Aorta (tissue), 5 donors: ENCODE measurements at regions not wholly inside any gene's neighbourhood (a gene's known extent, or its start where the extent isn't known, plus 50 kb on each side); places are given as distances from the start of the nearest gene placed in this dataset.

Experiments
- ATAC-seq: fragments of 200-7000 bp; cut with Tn5 transposase; one replicate; pipeline ENCODE4 v1.9.1; 2022; ENCODE audit warnings: moderate library complexity; ENCODE audit not compliant: low FRiP score
- DNase-seq, 2 donors: peaks; one replicate each; pipeline ENCODE4 v3.0.0-alpha.2; 2020
- H3K27ac ChIP-seq, 2 donors: one replicate each; pipeline ENCODE4 v1.5.1; 2013; ENCODE audit warnings: low read length in 2 of 2, mild to moderate bottlenecking in 2 of 2, moderate library complexity in 2 of 2, control low read depth in 1 of 2, inconsistent platforms in 1 of 2, low read depth in 1 of 2
- H3K27me3 ChIP-seq, 2 donors: one replicate each; pipeline ENCODE4 v1.6.1; 2013; ENCODE audit warnings: control low read depth in 1 of 2, low read length in 1 of 2, mild to moderate bottlenecking in 1 of 2, moderate library complexity in 1 of 2; ENCODE audit not compliant: insufficient read depth in 2 of 2, control insufficient read depth in 1 of 2
- H3K36me3 ChIP-seq, 2 donors: one replicate each; pipeline ENCODE4 v1.6.1; 2013; ENCODE audit warnings: control low read depth in 1 of 2, low read length in 1 of 2, mild to moderate bottlenecking in 1 of 2; ENCODE audit not compliant: insufficient read depth in 2 of 2, control insufficient read depth in 1 of 2
- H3K4me1 ChIP-seq, 2 donors: one replicate each; pipeline ENCODE4 v1.6.1; 2013; ENCODE audit warnings: low read length in 2 of 2, control low read depth in 1 of 2, mild to moderate bottlenecking in 1 of 2, moderate library complexity in 1 of 2; ENCODE audit not compliant: insufficient read depth in 2 of 2, control insufficient read depth in 1 of 2
- H3K4me3 ChIP-seq, 2 donors: one replicate each; pipeline ENCODE4 v1.5.1; 2013; ENCODE audit warnings: low read length in 2 of 2, control low read depth in 1 of 2, mild to moderate bottlenecking in 1 of 2
- H3K9me3 ChIP-seq: one replicate; pipeline ENCODE4 v1.6.1; 2013; ENCODE audit warnings: mild to moderate bottlenecking, low read length; ENCODE audit not compliant: control insufficient read depth
- WGBS, 2 donors: extraction: QIAGEN DNeasy Blood & Tissue Kit; methylation state at CpG; one replicate each; pipeline ENCODE4 v1.1.7; 2013; 5-methylcytosine and 5-hydroxymethylcytosine counted together
- intact Hi-C, 2 donors: fragments of 100-400 bp; cut with DNase I; formaldehyde crosslinking; loops; one replicate each; pipeline versions ENCODE4 v1.14.2 to v1.15.0; 2022
- donor health status: healthy with polysubstance abuse.
- donor health status: Bipolar disorder and iron deficiency.
- donor health status: DM: no; HTN: no; CAD: no.
- donor health status: DM: no; HTN: no; CAD: no.
- donor health status: DM: yes; HTN: yes; CAD: no.

DNA sequence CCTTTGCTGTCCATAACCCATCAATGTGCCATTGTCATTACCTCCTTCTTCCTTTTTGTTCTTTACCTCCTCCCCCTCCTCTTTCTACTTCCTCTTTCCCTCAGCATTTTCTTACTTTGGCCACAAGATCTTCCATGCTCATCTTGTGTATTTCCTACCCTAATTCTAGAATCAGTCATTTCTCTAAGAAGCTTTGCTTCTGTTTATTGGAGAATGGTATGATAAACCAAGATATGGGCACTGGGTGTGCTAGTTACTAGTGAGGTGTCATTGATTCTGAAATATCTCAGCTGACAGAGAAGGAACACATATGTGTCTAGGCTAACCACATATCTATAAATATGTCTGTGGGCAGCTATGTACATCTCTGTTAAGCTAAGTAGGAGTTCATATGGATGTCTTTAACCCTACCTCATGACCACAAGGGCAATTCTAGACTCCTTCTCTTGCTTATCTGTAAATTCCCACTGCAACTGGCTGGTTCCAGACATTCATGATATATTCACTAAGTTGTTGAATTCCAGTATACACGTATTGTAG is 2051.3 kb upstream of the CDH9 start:
- H3K9me3 ChIP-seq = no peaks in the 10 kb centered on the region
- H3K27me3 ChIP-seq = no peaks in the 10 kb centered on the region
- no peak for ATAC-seq
- no peak overlapping the region for H3K27ac ChIP-seq
- no peak overlapping the region for H3K4me3 ChIP-seq
- intact Hi-C loops = no loop called here
- H3K36me3 ChIP-seq = no peaks in the 10 kb centered on the region
- no peaks in the 10 kb centered on the region for H3K4me1 ChIP-seq
- DNase-seq = no peak
- WGBS, 2 donors = 16 to 22% methylated on average over 1 of the region's 1 CpG

DNA sequence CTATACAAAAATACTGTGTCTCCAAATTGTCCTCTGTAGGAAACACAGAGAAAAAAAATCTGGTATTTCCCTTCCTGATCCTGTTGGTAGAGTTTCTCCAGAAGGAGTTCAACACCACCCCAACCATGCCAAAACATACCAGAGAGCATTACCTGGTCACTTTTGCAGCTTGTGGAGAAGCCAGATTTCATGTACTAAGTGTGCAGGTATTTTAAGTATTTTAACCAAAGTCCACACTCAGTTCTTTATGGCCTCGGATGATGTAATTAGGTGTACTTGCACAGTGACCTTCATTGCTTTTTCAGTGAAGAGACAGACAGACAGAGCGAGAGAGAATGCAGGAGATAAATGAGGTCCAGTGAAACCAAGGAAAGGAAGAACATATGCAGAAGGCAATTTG is 2046.8 kb upstream of the CDH9 start:
- 75 to 80% methylated on average over 2 of the region's 2 CpGs for WGBS, 2 donors
- Histone ChIP-seq H3K4me3 (no peak overlapping the region), H3K4me1 (no peaks in the 10 kb centered on the region), H3K27me3 (no peaks in the 10 kb centered on the region), H3K36me3 (no peaks in the 10 kb centered on the region), H3K27ac (no peak overlapping the region), H3K9me3 (no peaks in the 10 kb centered on the region)
- no peak for ATAC-seq
- no peak for DNase-seq
- intact Hi-C loops = no loop called here

GRCh38 chr5:29079771-29080170 is 2041.4 kb upstream of the CDH9 start:
- Histone ChIP-seq H3K4me1 (no peaks in the 10 kb centered on the region), H3K9me3 (no peaks in the 10 kb centered on the region), H3K27me3 (no peaks in the 10 kb centered on the region), H3K27ac (no peak overlapping the region), H3K36me3 (no peaks in the 10 kb centered on the region), H3K4me3 (no peak overlapping the region)
- DNase-seq (no peak), ATAC-seq (no peak)
- intact Hi-C loops = no loop called here
- WGBS, 2 donors = 65 to 68% methylated on average over 3 of the region's 3 CpGs

DNA sequence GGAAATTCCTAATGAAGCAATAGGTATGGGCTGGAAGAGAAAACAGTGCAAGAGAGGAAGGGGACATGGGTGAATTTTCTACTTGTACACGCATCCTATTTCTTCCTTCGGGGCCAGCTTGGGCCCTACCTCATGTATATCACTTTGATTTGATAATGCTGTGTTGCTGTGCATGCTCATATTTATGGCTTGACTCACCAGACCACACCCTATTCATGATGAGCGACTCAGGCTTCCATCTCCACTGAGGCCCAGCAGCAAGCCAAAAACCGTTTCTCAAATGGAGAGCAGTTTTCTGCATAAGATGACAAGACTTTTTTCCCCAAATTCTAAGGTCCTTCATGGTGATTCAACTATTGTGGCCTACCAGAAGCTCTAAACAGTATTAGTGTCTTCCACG is 2039.1 kb upstream of the CDH9 start:
- DNase-seq = no peak
- Histone ChIP-seq H3K36me3 (no peaks in the 10 kb centered on the region), H3K27me3 (no peaks in the 10 kb centered on the region), H3K27ac (no peak overlapping the region), H3K9me3 (no peaks in the 10 kb centered on the region), H3K4me1 (no peaks in the 10 kb centered on the region), H3K4me3 (no peak overlapping the region)
- intact Hi-C loops = no loop called here
- no peak for ATAC-seq
- WGBS, 2 donors = 55 to 81% methylated on average over 5 of the region's 5 CpGs

DNA sequence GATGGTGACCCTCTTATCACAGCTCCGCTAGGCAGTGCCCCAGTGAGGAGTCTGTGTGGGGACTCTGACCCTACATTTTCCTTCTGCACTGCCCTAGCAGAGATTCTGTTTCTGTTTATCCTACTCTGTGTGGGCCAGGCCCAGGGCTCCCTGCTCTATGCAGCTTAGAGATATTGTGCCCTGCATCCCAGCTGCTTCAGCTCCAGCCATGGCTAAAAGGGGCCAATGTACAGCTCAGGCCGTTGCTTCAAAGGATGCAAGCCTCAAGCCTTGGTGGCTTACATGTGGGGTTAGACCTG is 2030.7 kb upstream of the CDH9 start:
- ATAC-seq (no peak), DNase-seq (no peak)
- Histone ChIP-seq H3K27me3 (no peaks in the 10 kb centered on the region), H3K27ac (no peak overlapping the region), H3K4me3 (no peak overlapping the region), H3K9me3 (no peaks in the 10 kb centered on the region), H3K4me1 (no peaks in the 10 kb centered on the region), H3K36me3 (no peaks in the 10 kb centered on the region)
- intact Hi-C loops = no loop called here
- 78 to 82% methylated on average over 2 of the region's 2 CpGs for WGBS, 2 donors

DNA sequence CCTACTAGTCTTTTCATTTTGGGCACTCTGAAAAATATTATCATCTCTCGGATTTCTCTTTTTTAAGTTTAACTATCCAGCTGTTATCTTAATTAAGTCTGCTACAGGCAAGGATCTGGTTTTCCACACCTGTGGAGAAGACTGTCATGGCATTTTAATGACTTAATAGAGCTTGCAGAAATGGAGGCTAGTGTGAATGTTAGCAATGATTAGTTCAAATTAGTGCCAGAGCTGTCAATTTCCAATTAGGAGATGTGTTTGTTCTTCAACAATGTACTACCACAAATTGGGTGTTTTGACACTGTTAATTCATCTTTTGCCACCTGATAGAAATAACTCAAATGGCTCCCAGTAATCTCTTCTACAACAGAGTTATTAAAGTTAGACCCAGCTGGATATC is 2023.0 kb upstream of the CDH9 start:
- Histone ChIP-seq H3K27ac (no peak overlapping the region), H3K9me3 (no peaks in the 10 kb centered on the region), H3K36me3 (no peaks in the 10 kb centered on the region), H3K4me1 (no peaks in the 10 kb centered on the region), H3K27me3 (no peaks in the 10 kb centered on the region), H3K4me3 (no peak overlapping the region)
- intact Hi-C loops = no loop called here
- 40 to 45% methylated on average over 1 of the region's 1 CpG for WGBS, 2 donors
- ATAC-seq = no peak
- no peak for DNase-seq

- 0 to 3% methylated on average over 1 of the region's 1 CpG for WGBS, 2 donors
- Histone ChIP-seq H3K36me3 (no peaks in the 10 kb centered on the region), H3K27ac (no peak overlapping the region), H3K4me1 (no peaks in the 10 kb centered on the region), H3K27me3 (no peaks in the 10 kb centered on the region), H3K4me3 (no peak overlapping the region), H3K9me3 (no peaks in the 10 kb centered on the region)
- DNase-seq = no peak
- intact Hi-C loops = no loop called here
- no peak for ATAC-seq
These were observed 2016.3 kb upstream of the CDH9 start for GRCh38 chr5:29054694-29055093.

DNA sequence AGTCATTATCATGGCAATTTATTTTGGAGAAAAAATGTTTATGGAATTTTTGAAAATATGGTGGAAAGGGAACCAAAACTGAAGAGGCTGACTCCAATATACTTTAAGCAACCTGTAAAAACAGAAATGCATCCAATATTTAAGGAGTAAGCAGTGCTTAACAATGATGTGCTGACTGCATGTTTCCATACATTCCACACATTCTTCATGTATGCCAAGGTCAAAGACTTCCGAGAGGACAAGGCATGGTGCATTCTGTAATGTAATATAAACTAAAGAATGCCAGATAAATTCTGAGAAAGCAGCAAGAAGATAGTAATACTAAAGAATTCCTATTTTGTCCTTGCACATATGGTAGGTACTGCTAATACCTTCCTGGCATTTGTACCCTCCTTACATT is 2015.9 kb upstream of the CDH9 start:
- ATAC-seq (no peak), DNase-seq (no peak)
- WGBS, 2 donors = 4 to 5% methylated on average over 1 of the region's 1 CpG
- no peaks in the 10 kb centered on the region for H3K9me3 ChIP-seq
- no peaks in the 10 kb centered on the region for H3K36me3 ChIP-seq
- no peak overlapping the region for H3K27ac ChIP-seq
- no peak overlapping the region for H3K4me3 ChIP-seq
- intact Hi-C loops = no loop called here
- H3K27me3 ChIP-seq = no peaks in the 10 kb centered on the region
- no peaks in the 10 kb centered on the region for H3K4me1 ChIP-seq

GRCh38 chr5:29051509-29051908 is 2013.1 kb upstream of the CDH9 start:
- Histone ChIP-seq H3K27me3 (no peaks in the 10 kb centered on the region), H3K9me3 (no peaks in the 10 kb centered on the region), H3K36me3 (no peaks in the 10 kb centered on the region), H3K4me1 (no peaks in the 10 kb centered on the region), H3K4me3 (no peak overlapping the region), H3K27ac (no peak overlapping the region)
- DNase-seq = no peak
- intact Hi-C loops = no loop called here
- ATAC-seq = no peak
- 65% methylated on average over 4 of the region's 4 CpGs for WGBS, 2 donors
